ENCODE measurements at regions not wholly inside any gene's neighbourhood (a gene's known extent, or its start where the extent isn't known, plus 50 kb on each side); places are given as distances from the start of the nearest gene placed in this dataset.

DNA sequence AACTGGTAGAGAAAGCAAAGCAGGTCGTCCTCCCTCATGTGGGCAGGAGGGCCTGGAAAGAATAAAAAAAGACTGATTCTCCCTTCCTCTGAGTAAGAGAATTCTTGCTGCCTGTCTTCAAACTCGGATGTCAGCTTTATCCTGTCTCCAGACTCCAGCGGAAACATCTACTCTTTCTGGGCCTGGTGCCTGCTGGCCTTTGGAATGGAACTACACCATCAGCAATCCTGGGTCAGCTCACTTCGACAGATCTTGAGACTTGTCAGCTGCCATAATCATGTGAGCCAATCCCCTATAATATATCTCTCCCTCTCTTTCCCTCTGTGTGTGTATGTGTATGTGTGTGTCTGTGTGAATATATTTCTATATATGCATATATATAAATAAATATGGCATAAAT is 411.0 kb upstream of the DPP6 start:
- TF ChIP-seq, protein P1, sequence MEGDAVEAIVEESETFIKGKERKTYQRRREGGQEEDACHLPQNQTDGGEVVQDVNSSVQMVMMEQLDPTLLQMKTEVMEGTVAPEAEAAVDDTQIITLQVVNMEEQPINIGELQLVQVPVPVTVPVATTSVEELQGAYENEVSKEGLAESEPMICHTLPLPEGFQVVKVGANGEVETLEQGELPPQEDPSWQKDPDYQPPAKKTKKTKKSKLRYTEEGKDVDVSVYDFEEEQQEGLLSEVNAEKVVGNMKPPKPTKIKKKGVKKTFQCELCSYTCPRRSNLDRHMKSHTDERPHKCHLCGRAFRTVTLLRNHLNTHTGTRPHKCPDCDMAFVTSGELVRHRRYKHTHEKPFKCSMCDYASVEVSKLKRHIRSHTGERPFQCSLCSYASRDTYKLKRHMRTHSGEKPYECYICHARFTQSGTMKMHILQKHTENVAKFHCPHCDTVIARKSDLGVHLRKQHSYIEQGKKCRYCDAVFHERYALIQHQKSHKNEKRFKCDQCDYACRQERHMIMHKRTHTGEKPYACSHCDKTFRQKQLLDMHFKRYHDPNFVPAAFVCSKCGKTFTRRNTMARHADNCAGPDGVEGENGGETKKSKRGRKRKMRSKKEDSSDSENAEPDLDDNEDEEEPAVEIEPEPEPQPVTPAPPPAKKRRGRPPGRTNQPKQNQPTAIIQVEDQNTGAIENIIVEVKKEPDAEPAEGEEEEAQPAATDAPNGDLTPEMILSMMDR (conservative IDR thresholded peaks at IDR 0.05 in 1 of 2, IDR thresholded peaks at IDR 0.05 in 1 of 2; ENCODE audit: extremely low read depth in 1 of 2, insufficient read depth in 1 of 2, low read depth in 1 of 2, low read length in 2 of 2): no peak
- TF ChIP-seq EZH2 (IDR thresholded peaks at IDR 0.05; ENCODE audit: borderline replicate concordance, low read length): no peak
